Transverse colon (tissue), 4 donors: ENCODE measurements at regions not wholly inside any gene's neighbourhood (a gene's known extent, or its start where the extent isn't known, plus 50 kb on each side); places are given as distances from the start of the nearest gene placed in this dataset.

ENCODE experiments used
- CTCF ChIP-seq, 5 experiments: fragments of 200-600 bp in 3 of 5; fragments of 450-650 bp in 2 of 5; sonication (generic) in 3 of 5; IDR thresholded peaks; 1 replicate in 2 of 5; 2 replicates in 3 of 5; pipeline ENCODE4 v1.5.1; 2016 to 2017; ENCODE audit warnings: antibody characterized with exemption in 5 of 5, inconsistent platforms in 3 of 5, mild to moderate bottlenecking in 2 of 5, moderate library complexity in 1 of 5
- POLR2A ChIP-seq: fragments of 450-650 bp; IDR thresholded peaks from one replicate; pipeline ENCODE4 v1.6.1; 2016; ENCODE audit warnings: antibody characterized with exemption, mild to moderate bottlenecking, moderate library complexity
- POLR2AphosphoS5 ChIP-seq, 3 donors: sonication (generic); formaldehyde crosslinking; IDR thresholded peaks; one replicate each; pipeline ENCODE4 v1.6.1; 2016; ENCODE audit warnings: antibody characterized with exemption in 3 of 3

GRCh38 chr13:112174476-112175110 lies 107.6 kb downstream of the SOX1 start:
- TF ChIP-seq CTCF (IDR thresholded peaks at IDR 0.05): no peak
- no peak for TF ChIP-seq POLR2A
- no peak for TF ChIP-seq POLR2AphosphoS5 (IDR thresholded peaks at IDR 0.05)
